WERI-Rb-1 (cell line): ENCODE measurements at regions not wholly inside any gene's neighbourhood (a gene's known extent, or its start where the extent isn't known, plus 50 kb on each side); places are given as distances from the start of the nearest gene placed in this dataset.
"Not testable (repeated sequence)": the region's sequence is repeated elsewhere in the genome, so short reads cannot be mapped to it uniquely, and the experiment has no call there.

Experiments
- DNase-seq: peaks from one replicate; pipeline ENCODE4 v3.0.0-alpha.2; 2020
- H3K27ac ChIP-seq: fragments of 250-450 bp; sonication (Bioruptor Pico); 2 replicates; pipeline ENCODE4 v1.5.1; 2020; ENCODE audit warnings: mild to moderate bottlenecking, moderate library complexity
- H3K27me3 ChIP-seq: fragments of 250-450 bp; sonication (Bioruptor Pico); 2 replicates; pipeline ENCODE4 v1.5.1; 2021; ENCODE audit warnings: mild to moderate bottlenecking, low read depth, moderate library complexity; ENCODE audit not compliant: insufficient read depth, severe bottlenecking
- H3K36me3 ChIP-seq: fragments of 250-450 bp; sonication (Bioruptor Pico); 2 replicates; pipeline ENCODE4 v1.5.1; 2020; ENCODE audit warnings: mild to moderate bottlenecking, moderate library complexity
- H3K4me3 ChIP-seq: 2 replicates; pipeline ENCODE4 v1.5.1; 2011; ENCODE audit warnings: low read depth, mild to moderate bottlenecking, control low read depth, low read length
- H3K9me3 ChIP-seq: fragments of 250-450 bp; sonication (Bioruptor Pico); 2 replicates; pipeline ENCODE4 v1.5.1; 2021; ENCODE audit warnings: mild to moderate bottlenecking, moderate library complexity; ENCODE audit not compliant: severe bottlenecking
- CTCF ChIP-seq: IDR thresholded peaks from 2 replicates; pipeline ENCODE4 v1.5.1; 2011; ENCODE audit warnings: low read depth, mild to moderate bottlenecking, control low read depth, inconsistent platforms, low read length

GRCh38 chr21:19228226-19228625 is 824.6 kb upstream of the TMPRSS15 start:
- TF ChIP-seq CTCF: no peak
- DNase-seq: no peak
- peaks cover 10% of the 10 kb centered on the region for H3K27me3 ChIP-seq
- no peaks in the 10 kb centered on the region for H3K36me3 ChIP-seq
- no peak overlapping the region for H3K4me3 ChIP-seq
- no peak overlapping the region for H3K27ac ChIP-seq
- H3K9me3 ChIP-seq: no peaks in the 10 kb centered on the region

GRCh38 chr21:19233841-19234240 is 830.3 kb upstream of the TMPRSS15 start:
- peaks cover 28% of the 10 kb centered on the region for H3K27me3 ChIP-seq
- not testable (repeated sequence) for H3K4me3 ChIP-seq, H3K9me3 ChIP-seq, DNase-seq, H3K36me3 ChIP-seq, H3K27ac ChIP-seq

GRCh38 chr21:19236209-19236608 is 832.6 kb upstream of the TMPRSS15 start:
- TF ChIP-seq CTCF: no peak
- Histone ChIP-seq H3K27ac (no peak overlapping the region), H3K4me3 (no peak overlapping the region), H3K9me3 (no peaks in the 10 kb centered on the region), H3K36me3 (no peaks in the 10 kb centered on the region), H3K27me3 (peaks cover 25% of the 10 kb centered on the region)
- no peak for DNase-seq

GRCh38 chr21:19237608-19238007 is 834.0 kb upstream of the TMPRSS15 start:
- Histone ChIP-seq H3K27me3 (peaks cover 25% of the 10 kb centered on the region), H3K27ac (no peak overlapping the region), H3K36me3 (no peaks in the 10 kb centered on the region), H3K4me3 (no peak overlapping the region), H3K9me3 (no peaks in the 10 kb centered on the region)
- no peak for TF ChIP-seq CTCF
- DNase-seq: no peak

- no peak for DNase-seq
- no peak for TF ChIP-seq CTCF
- no peak overlapping the region for H3K4me3 ChIP-seq
- H3K9me3 ChIP-seq: no peaks in the 10 kb centered on the region
- no peaks in the 10 kb centered on the region for H3K36me3 ChIP-seq
- H3K27me3 ChIP-seq: peaks cover 25% of the 10 kb centered on the region
- no peak overlapping the region for H3K27ac ChIP-seq
Observed at GRCh38 chr21:19239696-19240095, 836.1 kb upstream of the TMPRSS15 start.

GRCh38 chr21:19244502-19245187 is 841.1 kb upstream of the TMPRSS15 start:
- no peak for DNase-seq
- TF ChIP-seq CTCF: no peak
- Histone ChIP-seq H3K27me3 (peaks cover 34% of the 10 kb centered on the region), H3K27ac (no peak overlapping the region), H3K9me3 (no peaks in the 10 kb centered on the region), H3K36me3 (no peaks in the 10 kb centered on the region), H3K4me3 (no peak overlapping the region)
